Colon (tissue), 2 donors: ENCODE measurements at regions not wholly inside any gene's neighbourhood (a gene's known extent, or its start where the extent isn't known, plus 50 kb on each side); places are given as distances from the start of the nearest gene placed in this dataset.
"Not testable (repeated sequence)": the region's sequence is repeated elsewhere in the genome, so short reads cannot be mapped to it uniquely, and the experiment has no call there.

Source experiments
- FAIRE-seq: peaks from 2 replicates; lab custom pipeline; 2012; peaks lifted over from hg19 to GRCh38; lab: Jason Lieb, UNC
- donor health status: control.
- donor health status: control.

GRCh38 chr13:109323338-109323737 is 463.0 kb downstream of the IRS2 start:
- no peak for FAIRE-seq

DNA sequence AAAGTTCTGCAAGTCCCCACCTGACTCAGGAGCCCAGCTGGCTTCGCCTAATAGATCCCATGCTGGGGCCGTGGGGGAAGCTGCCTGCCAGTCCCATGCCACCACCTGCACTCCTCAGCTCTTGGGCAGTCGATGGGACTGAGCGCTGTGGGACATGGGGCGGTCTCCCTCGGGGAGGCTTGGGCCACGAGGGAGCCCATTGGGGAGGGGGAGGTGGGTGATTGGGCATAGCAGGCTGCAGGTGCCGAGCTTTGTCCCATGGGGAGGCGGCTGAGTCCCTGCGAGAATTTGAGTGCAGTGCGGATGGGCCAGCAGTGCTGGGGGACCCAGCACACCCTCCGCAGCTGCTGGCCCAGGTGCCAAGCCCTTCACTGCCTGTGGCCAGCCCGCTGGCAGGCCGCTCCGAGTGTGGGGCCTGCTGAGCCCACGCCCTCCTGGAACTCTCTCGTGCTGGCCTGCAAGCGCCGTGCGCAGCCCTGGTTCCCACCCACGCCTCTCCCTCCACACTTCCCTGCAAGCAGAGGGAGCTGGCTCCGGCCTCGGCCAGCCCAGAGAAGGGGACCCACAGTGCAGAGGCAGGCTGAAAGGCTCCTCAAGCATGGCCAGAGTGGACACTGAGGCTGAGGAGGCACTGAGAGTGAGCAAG is 467.3 kb downstream of the IRS2 start:
- no peak for FAIRE-seq

GRCh38 chr13:109315481-109315880 is 470.9 kb downstream of the IRS2 start:
- no peak for FAIRE-seq

DNA sequence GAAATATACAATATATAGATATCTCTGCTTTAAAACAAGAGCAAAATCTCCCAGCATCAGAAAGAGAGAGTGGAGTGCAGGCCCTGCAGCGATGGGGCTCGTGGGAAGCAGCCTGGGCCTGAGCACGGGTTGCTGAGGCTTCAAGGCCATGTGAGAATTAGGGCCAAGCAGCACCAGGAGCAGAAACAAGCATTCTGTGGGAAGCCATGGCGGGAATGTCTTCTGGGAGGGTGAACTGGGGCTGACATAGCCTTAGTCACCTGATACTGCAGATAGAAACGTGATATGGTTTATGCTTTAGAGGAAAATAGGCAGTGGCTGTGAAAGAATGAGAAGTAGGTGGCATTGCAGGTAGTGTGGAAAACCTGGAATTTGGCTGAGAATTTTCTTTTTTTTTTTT is 472.3 kb downstream of the IRS2 start:
- FAIRE-seq = no peak

GRCh38 chr13:109312399-109312798 is 474.0 kb downstream of the IRS2 start:
- FAIRE-seq = no peak

DNA sequence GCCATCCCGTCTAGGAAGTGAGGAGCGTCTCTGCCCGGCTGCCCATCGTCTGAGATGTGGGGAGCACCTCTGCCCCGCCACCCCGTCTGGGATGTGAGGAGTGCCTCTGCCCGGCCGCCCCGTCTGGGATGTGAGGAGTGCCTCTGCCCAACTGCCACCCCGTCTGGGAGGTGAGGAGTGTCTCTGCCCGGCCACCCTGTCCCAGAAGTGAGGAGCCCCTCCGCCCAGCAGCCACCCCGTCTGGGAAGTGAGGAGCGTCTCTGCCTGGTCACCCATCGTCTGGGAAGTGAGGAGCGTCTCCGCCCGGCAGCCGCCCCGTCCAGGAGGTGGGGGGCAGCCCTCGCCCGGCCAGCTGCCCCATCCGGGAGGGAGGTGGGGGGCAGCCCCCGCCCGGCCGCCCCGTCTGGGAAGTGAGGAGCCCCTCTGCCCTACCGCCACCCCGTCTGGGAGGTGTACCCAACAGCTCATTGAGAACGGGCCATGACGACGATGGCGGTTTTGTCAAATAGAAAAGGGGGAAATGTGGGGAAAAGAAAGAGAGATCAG is 474.9 kb downstream of the IRS2 start:
- FAIRE-seq = not testable (repeated sequence)

GRCh38 chr13:109309625-109310363 is 476.6 kb downstream of the IRS2 start:
- FAIRE-seq = no peak

- no peak for FAIRE-seq
These were observed 479.4 kb downstream of the IRS2 start for GRCh38 chr13:109307027-109307426.

- FAIRE-seq = no peak
These were observed 484.7 kb downstream of the IRS2 start for GRCh38 chr13:109301726-109302125.

DNA sequence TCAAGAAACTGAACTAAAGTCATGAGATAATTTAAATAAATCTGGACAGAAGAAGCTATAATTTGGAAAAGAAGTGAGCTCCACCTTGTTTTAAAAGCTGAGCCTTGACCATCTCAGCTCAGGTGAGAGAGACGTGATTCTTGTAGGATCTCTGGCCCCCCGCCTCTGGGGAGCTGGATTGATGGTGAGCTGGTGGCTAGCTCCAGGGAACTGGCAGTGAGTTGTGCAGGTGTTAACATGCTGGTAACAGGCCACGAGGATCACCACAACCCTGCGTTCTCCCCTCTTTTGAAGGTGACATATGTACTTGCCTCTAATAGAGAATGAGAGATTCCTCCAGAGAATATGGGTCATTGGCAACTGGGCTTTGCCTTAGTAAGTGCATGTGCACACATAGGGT is 485.1 kb downstream of the IRS2 start:
- FAIRE-seq = no peak

DNA sequence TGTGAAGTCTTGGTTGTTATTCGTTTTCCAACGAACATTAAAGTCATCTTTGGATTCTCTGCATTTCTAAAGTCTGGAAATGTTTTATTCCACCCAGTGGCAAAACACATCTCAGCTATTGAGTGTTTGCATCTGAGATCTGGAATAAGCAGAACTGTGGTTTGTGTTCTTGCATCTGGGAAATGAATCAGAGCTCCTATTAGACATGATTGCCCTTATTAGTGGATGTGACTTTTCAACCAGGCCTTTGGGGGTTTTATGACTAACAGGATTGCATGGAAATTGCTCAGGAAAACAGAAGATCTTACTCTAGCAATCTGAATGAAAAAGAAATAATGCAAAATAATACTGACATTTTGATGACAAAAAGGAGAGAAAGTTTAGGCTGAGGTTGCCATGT is 488.8 kb downstream of the IRS2 start:
- no peak for FAIRE-seq

GRCh38 chr13:109293166-109293565 is 493.2 kb downstream of the IRS2 start:
- no peak for FAIRE-seq

DNA sequence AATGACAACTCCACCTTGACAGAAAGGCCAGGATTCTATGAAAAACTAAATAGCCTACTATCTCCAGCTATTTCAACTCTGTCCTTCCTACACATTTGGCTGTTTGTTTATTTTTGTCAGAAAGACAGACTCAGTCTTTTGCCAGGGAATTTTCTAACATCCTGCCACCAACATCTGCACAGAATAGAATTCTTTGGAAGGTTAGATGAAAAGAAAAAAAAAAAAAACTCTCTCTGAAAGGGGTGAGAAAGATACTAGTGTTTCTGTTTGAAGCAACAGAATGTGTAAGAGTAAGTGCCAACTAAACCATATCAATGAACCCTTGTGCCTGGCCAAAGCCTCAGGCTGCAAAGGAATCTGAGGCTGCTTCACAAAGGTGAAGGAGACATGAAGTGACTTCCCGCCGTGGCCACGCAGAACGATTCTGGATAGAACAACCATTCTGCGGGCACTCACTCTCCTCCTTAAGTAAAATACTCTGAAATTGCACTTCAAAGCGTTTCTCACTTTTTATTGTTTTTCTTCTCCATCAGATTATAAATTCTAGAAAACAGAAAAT is 498.2 kb downstream of the IRS2 start:
- FAIRE-seq = no peak

DNA sequence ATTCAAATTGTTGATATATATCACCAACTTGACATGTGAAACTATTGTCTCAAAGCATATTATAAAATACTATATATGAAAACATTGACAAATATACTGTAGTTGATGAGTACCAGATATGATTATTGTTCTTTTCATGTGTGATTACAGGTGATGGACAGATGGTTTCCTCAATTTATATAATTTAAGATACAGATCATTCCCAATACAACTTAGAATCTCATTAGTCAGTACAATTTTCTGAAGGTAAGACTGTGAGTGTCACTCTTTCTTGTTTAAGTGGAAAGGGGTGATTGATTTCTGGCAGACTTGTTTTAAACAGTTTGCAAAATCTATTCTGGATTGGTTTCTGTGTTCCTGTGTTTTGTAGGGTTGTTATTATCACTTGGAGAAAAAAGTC is 498.8 kb downstream of the IRS2 start:
- no peak for FAIRE-seq

DNA sequence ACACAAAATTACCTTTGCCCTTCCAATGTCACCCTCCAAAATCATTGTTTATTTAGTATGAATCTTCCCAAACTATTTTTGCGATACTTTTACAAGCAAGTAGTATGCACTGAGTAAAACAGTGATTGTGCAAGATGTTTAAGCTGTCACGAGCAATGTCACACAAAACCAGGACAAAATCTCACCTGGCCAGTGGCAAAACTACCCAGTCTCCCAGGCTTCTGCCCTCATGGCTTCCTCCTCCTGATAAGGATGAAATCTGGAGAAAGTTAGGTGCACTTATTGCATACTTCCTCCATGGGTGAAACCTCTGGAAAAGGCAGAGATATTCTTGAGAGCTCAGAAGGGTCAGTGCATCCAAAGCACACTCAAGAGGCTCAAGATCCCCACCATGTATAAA is 500.8 kb downstream of the IRS2 start:
- FAIRE-seq = no peak

- no peak for FAIRE-seq
These were observed 504.3 kb downstream of the IRS2 start for GRCh38 chr13:109281903-109282635.

GRCh38 chr13:109281017-109281902 is 505.1 kb downstream of the IRS2 start:
- no peak for FAIRE-seq

GRCh38 chr13:109276261-109276660 is 510.1 kb downstream of the IRS2 start:
- FAIRE-seq = no peak

DNA sequence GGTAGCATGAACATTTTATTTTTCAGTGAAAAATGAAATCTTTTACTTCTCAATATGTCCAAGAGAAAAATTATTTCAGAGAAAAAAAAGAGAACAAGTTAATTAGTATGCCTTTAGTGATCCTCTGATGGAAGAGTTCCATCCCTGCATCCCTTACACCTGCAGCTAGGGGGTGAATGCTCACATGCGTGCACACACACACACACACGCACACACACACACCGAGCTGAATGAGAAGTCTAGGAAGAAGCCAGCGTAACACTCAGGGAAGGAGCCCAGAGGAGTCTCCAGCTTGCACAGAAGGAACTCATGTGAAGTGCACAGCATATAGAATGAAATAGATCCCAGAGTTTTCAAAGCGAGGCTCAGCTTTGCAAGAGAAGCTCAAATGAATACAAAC is 510.5 kb downstream of the IRS2 start:
- no peak for FAIRE-seq

- FAIRE-seq = no peak
These were observed 511.1 kb downstream of the IRS2 start for GRCh38 chr13:109275139-109275745.

- FAIRE-seq = no peak
These were observed 512.1 kb downstream of the IRS2 start for GRCh38 chr13:109274188-109274821.
